ENCODE measurements at regions not wholly inside any gene's neighbourhood (a gene's known extent, or its start where the extent isn't known, plus 50 kb on each side); places are given as distances from the start of the nearest gene placed in this dataset.

GRCh38 chr1:162921311-162921710, 60.3 kb upstream of the CCDC190 start:
- POLR2A ChIA-PET (ENCODE audit: unreplicated experiment), result no interaction called here
- no peak for TF ChIP-seq EZH2 (IDR thresholded peaks at IDR 0.05; ENCODE audit: low read length, unreplicated experiment)
- TF ChIP-seq EZH2phosphoT487 (IDR thresholded peaks at IDR 0.05; ENCODE audit: borderline replicate concordance, low read length), result no peak
- no peak for TF ChIP-seq CTCF (conservative IDR thresholded peaks at IDR 0.05; ENCODE audit: low read depth, low read length)
- ATAC-seq (no peak), DNase-seq (no peak)
- Histone ChIP-seq H3K4me3 (ENCODE audit: low read length) (no peak overlapping the region), H3K79me2 (ENCODE audit: low read length) (no peaks in the 10 kb centered on the region), H3K9me2 (replicated peaks; ENCODE audit: low read length) (no peaks in the 10 kb centered on the region), H3K27ac (ENCODE audit: low read length) (no peak overlapping the region), H2AFZ (ENCODE audit: low read length) (no peak overlapping the region), H3K9me3 (ENCODE audit: low read length) (no peaks in the 10 kb centered on the region), H4K20me1 (ENCODE audit: low read length) (no peaks in the 10 kb centered on the region), H3K9ac (ENCODE audit: low read length) (no peak overlapping the region), H3K27me3 (ENCODE audit: low read length) (no peaks in the 10 kb centered on the region), H3K4me2 (ENCODE audit: low read length) (no peak overlapping the region), H3K4me1 (ENCODE audit: insufficient read depth, low read length) (peaks cover 7% of the 10 kb centered on the region), H3F3A (ENCODE audit: low read length, unreplicated experiment) (no peaks in the 10 kb centered on the region), H3K36me3 (ENCODE audit: low read depth, low read length) (no peaks in the 10 kb centered on the region)
- CTCF ChIA-PET, result no interaction called here
- intact Hi-C loops (cut with micrococcal nuclease), result no loop called here
- no TSS peak for BruUV-seq (replicated peaks)

GRCh38 chr1:162919034-162919433, 58.1 kb upstream of the CCDC190 start:
- H3K4me3 ChIP-seq (ENCODE audit: low read length), result no peak overlapping the region
- no peak for ATAC-seq
- H4K20me1 ChIP-seq (ENCODE audit: low read length), result no peaks in the 10 kb centered on the region
- no peaks in the 10 kb centered on the region for H3K27me3 ChIP-seq (ENCODE audit: low read length)
- H3K4me1 ChIP-seq (ENCODE audit: insufficient read depth, low read length), result peaks cover 12% of the 10 kb centered on the region
- no peak for DNase-seq
- no peak overlapping the region for H3K9ac ChIP-seq (ENCODE audit: low read length)
- BruUV-seq (replicated peaks), result no TSS peak
- no peak overlapping the region for H3K4me2 ChIP-seq (ENCODE audit: low read length)
- no peaks in the 10 kb centered on the region for H3K9me2 ChIP-seq (replicated peaks; ENCODE audit: low read length)
- no peaks in the 10 kb centered on the region for H3F3A ChIP-seq (ENCODE audit: low read length, unreplicated experiment)
- ChIA-PET CTCF (no interaction called here), POLR2A (ENCODE audit: unreplicated experiment) (no interaction called here)
- H3K36me3 ChIP-seq (ENCODE audit: low read depth, low read length), result no peaks in the 10 kb centered on the region
- H3K9me3 ChIP-seq (ENCODE audit: low read length), result no peaks in the 10 kb centered on the region
- intact Hi-C loops (cut with micrococcal nuclease), result no loop called here
- TF ChIP-seq CTCF (conservative IDR thresholded peaks at IDR 0.05; ENCODE audit: low read depth, low read length) (no peak), EZH2 (IDR thresholded peaks at IDR 0.05; ENCODE audit: low read length, unreplicated experiment) (no peak), EZH2phosphoT487 (IDR thresholded peaks at IDR 0.05; ENCODE audit: borderline replicate concordance, low read length) (no peak)
- H3K27ac ChIP-seq (ENCODE audit: low read length), result no peak overlapping the region
- no peak overlapping the region for H2AFZ ChIP-seq (ENCODE audit: low read length)
- no peaks in the 10 kb centered on the region for H3K79me2 ChIP-seq (ENCODE audit: low read length)

- ATAC-seq, result no peak
- Histone ChIP-seq H3K79me2 (ENCODE audit: low read length) (no peaks in the 10 kb centered on the region), H3K4me3 (ENCODE audit: low read length) (no peak overlapping the region), H3K4me1 (ENCODE audit: insufficient read depth, low read length) (peaks cover 19% of the 10 kb centered on the region), H2AFZ (ENCODE audit: low read length) (no peak overlapping the region), H3K9ac (ENCODE audit: low read length) (no peak overlapping the region), H3K9me2 (replicated peaks; ENCODE audit: low read length) (no peaks in the 10 kb centered on the region), H3K9me3 (ENCODE audit: low read length) (no peaks in the 10 kb centered on the region), H3K27ac (ENCODE audit: low read length) (no peak overlapping the region), H3F3A (ENCODE audit: low read length, unreplicated experiment) (no peaks in the 10 kb centered on the region), H3K4me2 (ENCODE audit: low read length) (no peak overlapping the region), H3K36me3 (ENCODE audit: low read depth, low read length) (no peaks in the 10 kb centered on the region), H4K20me1 (ENCODE audit: low read length) (no peaks in the 10 kb centered on the region), H3K27me3 (ENCODE audit: low read length) (no peaks in the 10 kb centered on the region)
- intact Hi-C loops (cut with micrococcal nuclease), result no loop called here
- no TSS peak for BruUV-seq (replicated peaks)
- TF ChIP-seq CTCF (conservative IDR thresholded peaks at IDR 0.05; ENCODE audit: low read depth, low read length) (no peak), EZH2 (IDR thresholded peaks at IDR 0.05; ENCODE audit: low read length, unreplicated experiment) (no peak), EZH2phosphoT487 (IDR thresholded peaks at IDR 0.05; ENCODE audit: borderline replicate concordance, low read length) (no peak)
- ChIA-PET CTCF (no interaction called here), POLR2A (ENCODE audit: unreplicated experiment) (no interaction called here)
- DNase-seq, result no peak
Measured at GRCh38 chr1:162918151-162918754, 57.3 kb upstream of the CCDC190 start.

All from PC-3 (cell line).